GDM1 (cell line): ENCODE measurements at regions not wholly inside any gene's neighbourhood (a gene's known extent, or its start where the extent isn't known, plus 50 kb on each side); places are given as distances from the start of the nearest gene placed in this dataset.
"Not testable (repeated sequence)": the region's sequence is repeated elsewhere in the genome, so short reads cannot be mapped to it uniquely, and the experiment has no call there.

Experiments
- DNase-seq: peaks from one replicate; lab custom pipeline; 2025; lab: John Stamatoyannopoulos, UW

DNA sequence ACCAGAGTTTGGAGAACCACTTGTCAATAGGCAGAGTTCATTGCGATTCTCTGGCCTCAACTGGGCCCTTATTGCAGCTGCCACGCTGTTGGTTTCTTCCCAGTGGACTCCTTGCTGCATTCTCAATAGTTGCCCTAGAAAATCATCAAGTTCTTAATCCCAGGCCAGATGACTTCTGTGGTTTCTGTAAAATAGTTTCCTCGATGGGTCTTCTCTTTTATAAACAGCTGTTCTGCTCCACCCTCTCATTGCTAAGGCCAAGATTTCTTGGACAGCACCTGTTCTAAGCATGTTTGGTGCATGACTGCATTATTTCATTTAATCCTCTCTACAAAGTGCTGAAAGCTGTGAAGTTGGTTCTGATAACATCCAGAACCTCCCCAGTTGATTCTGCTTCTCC lies 131.0 kb downstream of the BCL2L11 start:
- no peak for DNase-seq

DNA sequence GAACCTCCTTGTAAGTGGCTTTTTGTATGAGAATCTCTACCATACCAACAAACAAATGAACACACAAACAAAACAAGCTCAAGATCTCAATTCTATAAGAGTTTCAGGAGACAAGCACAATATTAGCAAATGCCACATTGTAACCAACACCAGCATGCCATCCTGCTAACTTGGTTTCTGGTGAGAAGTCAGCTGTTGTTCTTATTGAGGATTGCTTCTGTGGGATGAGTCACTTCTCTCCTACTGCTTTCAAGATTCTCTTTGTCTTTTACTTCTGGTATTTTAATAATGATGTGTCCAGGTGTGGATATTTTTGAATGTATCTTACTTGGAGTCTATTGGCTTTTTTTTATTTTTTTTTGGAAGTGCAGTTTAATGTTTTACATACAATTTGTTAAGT lies 131.7 kb downstream of the BCL2L11 start:
- DNase-seq, result no peak

DNA sequence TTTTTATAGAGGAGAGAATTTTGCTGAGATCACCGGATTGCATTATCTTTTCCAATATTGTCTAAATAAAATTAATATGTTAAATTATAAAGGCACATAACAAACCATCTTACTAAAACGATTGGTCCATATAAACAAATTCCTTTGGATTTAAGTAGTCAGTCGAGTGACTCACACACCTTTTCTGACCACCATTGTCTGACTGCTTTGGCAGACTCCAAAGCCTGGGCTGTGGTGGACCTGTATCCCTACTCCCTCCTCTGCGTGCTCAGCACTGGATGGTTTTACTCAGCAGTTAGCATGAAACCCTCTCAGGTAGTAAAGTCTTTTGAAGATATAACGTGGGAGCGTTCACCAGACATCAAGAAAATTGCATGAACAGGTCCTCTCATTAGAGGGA lies 134.2 kb downstream of the BCL2L11 start:
- DNase-seq, result not testable (repeated sequence)

DNA sequence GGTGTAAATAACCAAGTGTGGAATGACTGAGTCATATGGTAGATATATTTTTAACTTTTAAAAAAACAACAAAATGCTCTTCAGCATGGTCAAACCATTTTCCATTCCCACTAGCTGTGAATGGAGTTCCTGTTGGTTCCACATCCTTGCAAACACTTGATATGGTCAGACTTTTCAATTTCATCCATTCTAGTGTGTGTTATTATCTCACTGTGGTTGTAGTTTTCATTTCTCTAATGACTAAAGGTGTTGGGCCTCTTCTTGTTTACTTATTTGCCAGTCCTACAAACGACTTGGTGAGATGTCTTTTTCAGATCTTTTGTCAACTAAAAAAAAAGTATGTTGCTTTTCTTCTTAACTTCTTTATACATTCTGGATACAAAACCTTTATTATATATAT lies 135.9 kb downstream of the BCL2L11 start:
- DNase-seq, result not testable (repeated sequence)

GRCh38 chr2:111257607-111258006 lies 136.9 kb downstream of the BCL2L11 start:
- DNase-seq, result not testable (repeated sequence)

DNA sequence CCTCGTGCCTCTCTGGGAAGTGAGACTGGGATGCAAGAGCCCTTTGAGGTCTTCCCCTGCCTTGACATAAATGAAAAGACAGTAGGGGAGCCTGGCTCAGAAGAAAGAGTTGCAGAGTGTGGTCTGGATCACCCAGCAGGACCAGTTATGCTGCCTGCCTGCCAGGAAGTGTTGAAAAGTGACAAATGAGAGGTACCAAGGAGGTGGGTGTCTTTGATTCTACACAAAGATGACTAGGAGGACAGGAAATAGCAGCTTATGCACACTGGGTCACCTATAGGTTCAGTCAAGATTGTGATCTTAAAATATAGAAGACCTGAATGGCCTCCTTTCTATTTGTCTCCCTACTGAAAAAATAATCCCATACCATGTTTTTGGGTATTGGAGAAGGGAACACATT lies 137.6 kb downstream of the BCL2L11 start:
- not testable (repeated sequence) for DNase-seq

- DNase-seq, result not testable (repeated sequence)
These were observed 142.1 kb downstream of the BCL2L11 start for GRCh38 chr2:111262627-111263379.

DNA sequence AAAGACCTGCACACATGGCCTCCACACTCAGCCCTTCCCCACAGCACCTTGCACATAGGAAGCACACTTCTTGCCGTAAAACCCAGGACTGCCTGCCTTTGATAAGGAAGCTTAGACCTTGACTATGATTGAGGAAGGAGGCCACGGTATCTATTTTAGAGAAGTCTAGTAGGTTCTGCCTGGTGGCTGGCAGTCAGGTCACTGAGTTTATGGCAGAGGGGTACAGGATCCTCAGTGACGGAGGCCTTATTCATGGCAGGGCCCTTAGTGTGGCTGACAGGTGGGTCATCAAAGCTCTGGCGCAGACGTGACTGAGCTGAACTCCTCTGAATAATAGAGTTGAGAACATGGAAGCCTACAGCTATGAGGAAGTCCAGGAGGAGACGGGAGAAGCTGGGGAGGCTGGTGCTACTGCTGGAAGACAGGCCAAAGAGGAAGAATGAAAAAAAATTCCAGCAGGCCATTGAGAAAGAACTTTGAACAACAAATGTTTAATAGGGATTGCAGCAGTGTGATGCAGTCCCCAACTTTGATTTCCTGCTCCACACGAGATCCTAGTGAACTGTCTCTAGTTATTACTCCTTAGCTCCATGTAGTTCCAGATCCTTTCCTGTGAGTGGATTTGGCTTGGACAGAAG lies 142.8 kb downstream of the BCL2L11 start:
- DNase-seq, result not testable (repeated sequence)

DNA sequence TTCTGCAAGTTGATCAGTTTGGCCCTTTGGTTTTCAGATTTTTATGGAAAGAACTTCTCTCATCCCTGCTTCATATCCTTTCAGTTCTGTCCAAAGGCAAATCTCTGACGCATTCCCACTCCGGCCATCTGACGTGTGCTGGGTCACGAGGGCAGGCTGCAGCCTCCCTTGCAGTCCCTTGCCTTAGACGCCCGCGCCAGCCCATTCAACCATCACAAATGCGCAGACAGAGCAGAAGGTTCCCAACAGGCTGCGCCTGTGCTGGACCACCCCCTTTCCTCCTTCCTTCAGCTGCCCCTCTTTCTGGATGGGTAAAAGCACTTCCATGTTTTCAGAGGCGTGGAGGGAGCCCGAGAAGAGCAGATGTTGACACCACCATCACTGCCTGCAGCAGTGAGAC lies 144.2 kb downstream of the BCL2L11 start:
- DNase-seq, result not testable (repeated sequence)

GRCh38 chr2:111266556-111266955 lies 145.8 kb downstream of the BCL2L11 start:
- not testable (repeated sequence) for DNase-seq

DNA sequence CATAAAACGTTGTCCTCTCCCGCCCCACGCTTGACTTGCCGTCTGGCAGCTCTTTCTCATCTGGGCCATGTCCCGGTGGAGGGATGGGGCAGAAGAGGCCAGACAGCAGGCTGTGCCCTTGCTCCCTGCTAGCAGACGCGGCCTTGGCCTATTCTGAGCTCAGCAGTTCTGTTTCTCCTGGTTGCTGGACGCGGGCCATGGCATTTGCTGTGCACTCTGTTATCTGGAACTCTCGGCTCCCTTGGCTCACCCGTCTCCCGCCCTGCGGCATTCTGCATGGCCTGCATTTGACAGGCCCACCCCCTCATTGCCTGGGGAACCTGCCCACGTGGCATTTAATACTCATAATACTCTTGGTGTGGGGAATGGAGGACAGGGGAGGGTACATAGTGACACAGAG lies 146.3 kb downstream of the BCL2L11 start:
- not testable (repeated sequence) for DNase-seq

GRCh38 chr2:111269761-111270323 lies 149.1 kb downstream of the BCL2L11 start:
- DNase-seq, result not testable (repeated sequence)

GRCh38 chr2:111270569-111270968 lies 149.9 kb downstream of the BCL2L11 start:
- not testable (repeated sequence) for DNase-seq

- not testable (repeated sequence) for DNase-seq
These were observed 151.1 kb downstream of the BCL2L11 start for GRCh38 chr2:111271647-111272304.

DNA sequence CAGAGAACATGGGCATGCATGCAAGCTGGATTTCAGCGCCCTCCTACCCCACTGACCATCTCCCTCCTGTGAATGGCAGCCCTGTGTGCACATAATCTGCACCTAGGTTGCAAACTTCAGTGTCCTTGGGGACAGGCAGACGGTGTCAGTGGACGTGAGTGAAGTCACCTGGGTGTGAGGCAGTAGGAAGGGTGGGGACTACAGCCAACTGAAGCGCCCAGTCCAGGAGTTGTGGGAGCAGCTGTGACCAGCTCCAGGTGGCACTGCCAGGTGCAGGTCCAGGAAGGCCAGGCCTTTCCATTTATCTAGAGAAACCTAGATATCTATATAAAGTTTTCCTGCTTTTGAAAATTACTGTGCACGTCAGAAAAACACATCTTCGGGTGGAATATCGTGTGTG lies 152.3 kb downstream of the BCL2L11 start:
- not testable (repeated sequence) for DNase-seq

- DNase-seq, result not testable (repeated sequence)
These were observed 154.5 kb downstream of the BCL2L11 start for GRCh38 chr2:111275047-111275853.

- not testable (repeated sequence) for DNase-seq
These were observed 155.1 kb downstream of the BCL2L11 start for GRCh38 chr2:111275854-111276171.

DNA sequence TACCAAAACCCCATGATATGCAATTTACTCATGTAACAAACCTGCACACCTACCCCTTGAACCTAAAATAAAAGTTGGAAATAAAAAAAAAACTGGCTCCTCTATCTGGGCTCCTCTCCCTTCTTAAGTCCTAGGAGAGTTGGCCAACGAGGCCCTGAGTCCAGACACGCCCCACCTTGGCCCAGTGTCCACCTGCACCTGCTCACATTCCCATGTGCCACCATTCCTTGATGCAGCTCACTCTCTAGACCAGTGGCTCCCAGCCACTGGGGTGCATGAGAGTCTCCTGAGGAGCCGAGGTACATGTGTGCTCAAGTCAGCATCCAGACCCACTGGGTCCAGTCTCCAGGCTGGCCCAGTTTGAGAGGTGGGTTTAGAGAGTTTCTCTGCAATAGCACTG lies 157.4 kb downstream of the BCL2L11 start:
- not testable (repeated sequence) for DNase-seq

DNA sequence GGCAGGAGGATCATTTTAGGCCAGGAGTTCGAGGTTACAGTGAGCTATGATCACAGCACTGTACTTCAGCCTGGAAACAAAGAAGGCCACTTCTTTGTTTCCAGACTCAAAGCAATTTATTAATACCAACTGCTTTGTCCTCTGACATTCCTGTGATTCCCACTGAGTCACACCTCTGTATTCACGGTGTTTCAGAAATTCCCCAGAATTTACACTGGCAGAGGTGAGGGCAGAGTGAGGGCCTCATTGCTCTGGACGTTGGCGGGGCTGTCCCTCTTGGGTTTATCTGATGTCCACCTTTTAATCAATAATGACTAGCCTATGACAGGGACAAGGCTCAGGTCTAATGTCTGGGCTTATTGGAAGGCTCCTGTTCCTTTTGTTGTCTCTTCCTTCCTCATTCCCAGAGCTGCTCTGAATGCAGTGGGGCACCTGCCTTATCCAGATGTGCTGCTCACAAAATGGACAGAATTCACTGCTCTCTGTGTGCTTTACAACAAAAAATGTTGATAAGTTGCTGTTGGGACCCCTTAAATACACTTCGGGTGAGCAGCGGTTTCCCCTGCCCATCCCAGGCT lies 160.1 kb downstream of the BCL2L11 start:
- not testable (repeated sequence) for DNase-seq

DNA sequence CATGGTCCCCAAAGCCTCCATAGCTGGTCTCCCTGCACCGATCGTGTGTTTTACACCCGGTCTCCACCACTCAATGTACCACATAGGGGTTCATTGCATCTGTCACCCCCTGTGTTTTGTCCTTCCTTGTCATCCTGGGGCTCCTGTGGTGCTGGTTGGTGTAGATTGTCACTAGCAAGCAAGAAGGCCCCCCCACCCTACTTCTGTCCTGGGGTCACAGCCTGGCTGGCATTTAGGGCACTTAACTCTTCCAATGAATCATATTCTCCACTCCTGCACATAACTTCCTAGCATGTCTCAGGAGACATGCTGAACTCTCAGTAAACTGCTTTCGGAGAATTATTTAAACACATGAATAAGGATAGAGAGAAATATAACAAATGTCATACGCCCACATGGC lies 161.4 kb downstream of the BCL2L11 start:
- DNase-seq, result not testable (repeated sequence)
